Psoas muscle (tissue), 7 donors: ENCODE measurements at regions not wholly inside any gene's neighbourhood (a gene's known extent, or its start where the extent isn't known, plus 50 kb on each side); places are given as distances from the start of the nearest gene placed in this dataset.

Source experiments
- ATAC-seq, 4 donors: fragments of 200-7000 bp; cut with Tn5 transposase; one replicate each; pipeline ENCODE4 v1.9.1; 2020; ENCODE audit warnings: moderate library complexity in 3 of 4, mild to moderate bottlenecking in 2 of 4
- DNase-seq, 2 donors: peaks; one replicate each; pipeline ENCODE4 v3.0.0-alpha.2; 2020
- H3K27ac ChIP-seq: fragments of 200-600 bp; one replicate; pipeline ENCODE4 v1.8.0; 2022
- H3K27me3 ChIP-seq, 3 donors: fragments of 200-600 bp in 1 of 3; one replicate each; pipeline versions ENCODE4 v1.6.1 to v1.8.0; 2013 to 2022; ENCODE audit warnings: low read length in 2 of 3, mild to moderate bottlenecking in 2 of 3, moderate library complexity in 1 of 3; ENCODE audit not compliant: insufficient read depth in 3 of 3
- H3K36me3 ChIP-seq, 2 donors: fragments of 200-600 bp in 1 of 2; one replicate each; pipeline versions ENCODE4 v1.6.1 to v1.8.0; 2013 to 2022; ENCODE audit warnings: low read depth in 1 of 2, mild to moderate bottlenecking in 1 of 2, moderate library complexity in 1 of 2; ENCODE audit not compliant: insufficient read depth in 1 of 2
- H3K4me1 ChIP-seq: fragments of 200-600 bp; one replicate; pipeline ENCODE4 v1.8.0; 2022
- H3K4me3 ChIP-seq: fragments of 200-600 bp; one replicate; pipeline ENCODE4 v1.8.0; 2022; ENCODE audit warnings: mild to moderate bottlenecking
- H3K9me3 ChIP-seq: fragments of 200-600 bp; one replicate; pipeline ENCODE4 v1.8.0; 2022
- CTCF ChIP-seq: fragments of 200-600 bp; IDR thresholded peaks from one replicate; pipeline ENCODE4 v1.8.0; 2022; ENCODE audit warnings: antibody characterized with exemption
- WGBS, 3 donors: extraction: QIAGEN DNeasy Blood & Tissue Kit; methylation state at CpG; one replicate each; pipeline versions ENCODE4 v1.1.6 to v1.1.7; 2013; 5-methylcytosine and 5-hydroxymethylcytosine counted together
- intact Hi-C, 2 donors: fragments of 100-400 bp; cut with DNase I; formaldehyde crosslinking; loops; one replicate each; pipeline versions ENCODE4 v1.11.0 to v1.14.2; 2022
- donor health status: healthy with polysubstance abuse.
- donor health status: DM: no; HTN: no; CAD: no; lungs with moderate emphysema.
- donor health status: Bipolar disorder and iron deficiency.
- donor health status: healthy.
- donor health status: DM: yes; HTN: yes; CAD: no.
- donor health status: DM: no; HTN: no; CAD: no.
- donor health status: DM: yes; HTN: yes; CAD: no.

GRCh38 chr2:16206191-16206944 is 266.0 kb downstream of the MYCN start:
- H3K36me3 ChIP-seq = no peaks in the 10 kb centered on the region
- intact Hi-C loops = no loop called here
- no peak overlapping the region for H3K4me3 ChIP-seq
- H3K9me3 ChIP-seq = no peaks in the 10 kb centered on the region
- H3K27me3 ChIP-seq = peaks cover 0 to 7% (median 0%) of the 10 kb centered on the region in 3 donors
- ATAC-seq = no peak
- 89 to 96% (median 90%) methylated on average over 4 of the region's 4 CpGs for WGBS, 3 donors
- no peak for TF ChIP-seq CTCF
- no peak overlapping the region for H3K27ac ChIP-seq
- H3K4me1 ChIP-seq = peaks cover 3% of the 10 kb centered on the region
- no peak for DNase-seq

GRCh38 chr2:16205631-16206030 is 265.3 kb downstream of the MYCN start:
- Histone ChIP-seq H3K4me3 (no peak overlapping the region), H3K36me3 (no peaks in the 10 kb centered on the region), H3K4me1 (peaks cover 3% of the 10 kb centered on the region), H3K27me3 (peaks cover 0 to 7% (median 0%) of the 10 kb centered on the region in 3 donors), H3K9me3 (no peaks in the 10 kb centered on the region), H3K27ac (no peak overlapping the region)
- ATAC-seq = no peak
- WGBS, 3 donors = 75 to 80% (median 78%) methylated on average over 2 of the region's 2 CpGs
- no peak for DNase-seq
- intact Hi-C loops = no loop called here
- no peak for TF ChIP-seq CTCF

GRCh38 chr2:16204886-16205620 is 264.7 kb downstream of the MYCN start:
- DNase-seq = no peak
- Histone ChIP-seq H3K36me3 (no peaks in the 10 kb centered on the region), H3K27ac (no peak overlapping the region), H3K27me3 (peaks cover 0 to 7% (median 0%) of the 10 kb centered on the region in 3 donors), H3K4me3 (no peak overlapping the region), H3K9me3 (no peaks in the 10 kb centered on the region), H3K4me1 (peaks cover 3% of the 10 kb centered on the region)
- ATAC-seq = no peak
- intact Hi-C loops = no loop called here
- TF ChIP-seq CTCF = no peak
- WGBS, 3 donors = 29 to 47% (median 29%) methylated on average over 12 of the region's 12 CpGs

GRCh38 chr2:16204251-16204650 is 263.9 kb downstream of the MYCN start:
- DNase-seq = no peak
- H3K36me3 ChIP-seq = no peaks in the 10 kb centered on the region
- no peak for ATAC-seq
- intact Hi-C loops = no loop called here
- H3K27me3 ChIP-seq = peaks cover 0 to 7% (median 0%) of the 10 kb centered on the region in 3 donors
- no peak overlapping the region for H3K4me3 ChIP-seq
- H3K4me1 ChIP-seq = peaks cover 3% of the 10 kb centered on the region
- 93 to 100% (median 100%) methylated on average over 1 of the region's 1 CpG for WGBS, 3 donors
- no peaks in the 10 kb centered on the region for H3K9me3 ChIP-seq
- TF ChIP-seq CTCF = no peak
- H3K27ac ChIP-seq = no peak overlapping the region
